HS-5 (cell line): ENCODE measurements at regions not wholly inside any gene's neighbourhood (a gene's known extent, or its start where the extent isn't known, plus 50 kb on each side); places are given as distances from the start of the nearest gene placed in this dataset.
"Not testable (repeated sequence)": the region's sequence is repeated elsewhere in the genome, so short reads cannot be mapped to it uniquely, and the experiment has no call there.

Experiments used
- DNase-seq: peaks from one replicate; pipeline ENCODE4 v3.0.0-alpha.2; 2012; ENCODE audit warnings: low read depth

GRCh38 chr1:53399370-53400133, 59.6 kb upstream of the DMRTB1 start:
- not testable (repeated sequence) for DNase-seq

GRCh38 chr1:53400761-53401674, 58.2 kb upstream of the DMRTB1 start:
- no peak for DNase-seq

- no peak for DNase-seq
Observed at GRCh38 chr1:53401813-53402745, 57.1 kb upstream of the DMRTB1 start.

GRCh38 chr1:53402891-53403655, 56.1 kb upstream of the DMRTB1 start:
- no peak for DNase-seq

- DNase-seq = no peak
Observed at GRCh38 chr1:53405737-53406136, 53.5 kb upstream of the DMRTB1 start.

GRCh38 chr1:53406551-53407235, 52.5 kb upstream of the DMRTB1 start:
- no peak for DNase-seq

GRCh38 chr1:53408013-53408754, 51.0 kb upstream of the DMRTB1 start:
- no peak for DNase-seq

- DNase-seq = no peak
Observed at GRCh38 chr1:53408755-53409129, 50.5 kb upstream of the DMRTB1 start.

- DNase-seq = no peak
Observed at GRCh38 chr1:53409233-53409632, 50.0 kb upstream of the DMRTB1 start.
